ENCODE measurements at regions not wholly inside any gene's neighbourhood (a gene's known extent, or its start where the extent isn't known, plus 50 kb on each side); places are given as distances from the start of the nearest gene placed in this dataset.

DNA sequence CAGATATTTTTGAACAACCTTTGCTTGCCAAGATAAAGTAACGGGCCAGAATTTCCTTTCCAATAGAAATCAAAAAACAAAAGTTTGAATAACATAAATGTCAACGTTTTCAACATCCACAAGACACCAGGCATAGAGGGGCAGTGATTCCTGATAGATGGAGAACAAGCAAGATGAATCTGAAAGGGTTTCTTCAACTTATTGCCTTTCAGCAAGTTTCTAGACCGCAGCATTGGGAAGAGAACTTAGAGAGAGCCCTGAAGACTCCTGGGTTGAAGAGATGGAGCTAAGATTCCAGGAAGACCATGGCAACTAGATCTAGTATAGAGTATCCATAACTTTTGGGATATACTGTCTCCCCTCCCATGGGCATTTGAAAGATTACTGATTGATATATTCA is 751.4 kb upstream of the CTNND2 start:
- Histone ChIP-seq H3K27ac (ENCODE audit: low read depth, low read length) (no peak overlapping the region), H3K36me3 (ENCODE audit: insufficient read depth, low read length) (no peaks in the 10 kb centered on the region), H3K27me3 (ENCODE audit: insufficient read depth, low read length, poor library complexity, severe bottlenecking) (no peaks in the 10 kb centered on the region), H3K4me1 (ENCODE audit: insufficient read depth, low read length) (no peaks in the 10 kb centered on the region), H3K4me3 (ENCODE audit: low read length) (no peak overlapping the region), H3K9me3 (ENCODE audit: low read length) (no peaks in the 10 kb centered on the region)
- ChIA-PET POLR2A (no interaction called here), CTCF (no interaction called here)
- no peak overlapping the region for H3K27ac Mint-ChIP-seq
- no peaks in the 10 kb centered on the region for H3K27me3 Mint-ChIP-seq
- no peak for DNase-seq
- H3K4me3 Mint-ChIP-seq = no peak overlapping the region
- no peaks in the 10 kb centered on the region for H3K4me1 Mint-ChIP-seq
- peaks cover 0 to 1% (median 0%) of the 10 kb centered on the region in 3 donors for H3K36me3 Mint-ChIP-seq
- peaks cover 0 to 40% (median 6%) of the 10 kb centered on the region in 5 donors for H3K9me3 Mint-ChIP-seq

DNA sequence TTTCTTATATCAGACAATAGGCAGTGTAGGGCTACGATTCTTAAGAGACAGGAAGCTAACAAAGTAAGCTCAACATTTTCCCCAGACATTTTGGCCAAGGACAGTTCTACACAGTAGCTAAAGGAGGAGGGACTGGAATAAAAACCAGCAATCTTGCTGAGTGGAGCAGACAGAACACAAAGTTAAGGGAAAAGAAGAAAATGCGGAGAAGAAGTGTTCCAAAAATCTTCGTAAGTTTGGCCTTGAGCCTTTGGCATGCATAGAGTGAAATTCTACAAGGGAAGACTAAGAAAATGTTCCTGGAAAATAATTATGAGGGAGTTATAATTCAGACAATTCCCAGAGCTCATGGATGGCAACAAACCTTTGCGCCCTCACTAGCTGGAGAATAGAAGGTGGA is 748.0 kb upstream of the CTNND2 start:
- CTCF ChIA-PET = no interaction called here

DNA sequence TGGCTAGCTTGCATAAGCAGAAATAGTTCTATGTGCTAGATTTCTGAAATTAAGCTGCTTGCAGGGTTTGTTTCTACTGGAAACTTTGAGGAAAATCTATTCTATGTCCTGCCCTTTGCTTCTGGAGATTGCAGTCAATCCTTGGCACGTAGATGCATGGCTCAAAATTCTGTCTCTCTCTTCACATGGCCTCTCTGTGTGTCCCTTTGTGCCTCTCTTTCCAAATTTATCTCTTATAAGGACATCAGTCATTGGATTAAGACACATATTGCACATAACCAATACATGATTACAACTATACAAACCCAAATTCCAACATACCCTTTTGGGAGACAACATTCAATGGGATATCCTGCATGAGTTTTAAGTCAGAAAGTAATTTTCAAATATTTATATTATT is 744.3 kb upstream of the CTNND2 start:
- CTCF ChIA-PET = no interaction called here
- H3K4me1 Mint-ChIP-seq = no peaks in the 10 kb centered on the region
- H3K27ac Mint-ChIP-seq = no peak overlapping the region
- H3K4me1 ChIP-seq (ENCODE audit: insufficient read depth, low read length) = no peaks in the 10 kb centered on the region
- no peaks in the 10 kb centered on the region for H3K36me3 Mint-ChIP-seq
- H3K27ac ChIP-seq (ENCODE audit: low read depth, low read length) = no peak overlapping the region
- no peak for DNase-seq
- peaks cover 2 to 24% (median 7%) of the 10 kb centered on the region in 5 donors for H3K9me3 Mint-ChIP-seq
- H3K27me3 Mint-ChIP-seq = no peaks in the 10 kb centered on the region
- no peak overlapping the region for H3K4me3 Mint-ChIP-seq
- no peaks in the 10 kb centered on the region for H3K36me3 ChIP-seq (ENCODE audit: insufficient read depth, low read length)
- no peaks in the 10 kb centered on the region for H3K9me3 ChIP-seq (ENCODE audit: low read length)
- POLR2A ChIA-PET = no interaction called here
- H3K4me3 ChIP-seq (ENCODE audit: low read length) = no peak overlapping the region
- no peaks in the 10 kb centered on the region for H3K27me3 ChIP-seq (ENCODE audit: insufficient read depth, low read length, poor library complexity, severe bottlenecking)

More for the DNA sequence above, 748.0 kb upstream of the CTNND2 start:
- Histone ChIP-seq H3K4me3 (ENCODE audit: low read length) (no peak overlapping the region), H3K9me3 (ENCODE audit: low read length) (no peaks in the 10 kb centered on the region), H3K4me1 (ENCODE audit: insufficient read depth, low read length) (no peaks in the 10 kb centered on the region), H3K36me3 (ENCODE audit: insufficient read depth, low read length) (no peaks in the 10 kb centered on the region), H3K27ac (ENCODE audit: low read depth, low read length) (no peak overlapping the region), H3K27me3 (ENCODE audit: insufficient read depth, low read length, poor library complexity, severe bottlenecking) (no peaks in the 10 kb centered on the region)
- H3K4me3 Mint-ChIP-seq = no peak overlapping the region
- peaks cover 0 to 30% (median 4%) of the 10 kb centered on the region in 5 donors for H3K9me3 Mint-ChIP-seq
- no peak for DNase-seq
- peaks cover 0 to 1% (median 0%) of the 10 kb centered on the region in 3 donors for H3K36me3 Mint-ChIP-seq
- no peak overlapping the region for H3K27ac Mint-ChIP-seq
- no peaks in the 10 kb centered on the region for H3K27me3 Mint-ChIP-seq
- POLR2A ChIA-PET = no interaction called here
- H3K4me1 Mint-ChIP-seq = no peaks in the 10 kb centered on the region

DNA sequence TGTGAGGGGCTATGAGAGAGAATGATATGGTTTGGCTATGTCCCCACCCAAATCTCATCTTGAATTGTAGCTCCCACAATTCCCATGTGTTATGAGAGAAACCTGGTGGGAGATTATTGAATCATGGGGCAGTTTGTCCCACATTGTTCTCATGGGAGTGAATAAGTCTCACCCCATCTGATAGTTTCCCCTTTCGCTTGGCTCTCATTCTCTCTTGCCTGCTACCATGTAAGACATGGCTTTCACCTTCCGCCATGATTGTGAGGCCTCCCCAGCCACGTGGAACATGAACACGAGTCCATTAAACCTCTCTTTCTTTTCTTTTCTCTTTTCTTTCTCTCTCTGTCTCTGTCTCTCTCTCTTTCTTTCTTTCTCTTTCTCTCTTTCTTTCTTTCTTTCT is 743.4 kb upstream of the CTNND2 start:
- Histone ChIP-seq H3K27me3 (ENCODE audit: insufficient read depth, low read length, poor library complexity, severe bottlenecking) (no peaks in the 10 kb centered on the region), H3K4me3 (ENCODE audit: low read length) (no peak overlapping the region), H3K27ac (ENCODE audit: low read depth, low read length) (no peak overlapping the region), H3K4me1 (ENCODE audit: insufficient read depth, low read length) (no peaks in the 10 kb centered on the region), H3K36me3 (ENCODE audit: insufficient read depth, low read length) (no peaks in the 10 kb centered on the region), H3K9me3 (ENCODE audit: low read length) (no peaks in the 10 kb centered on the region)
- no peaks in the 10 kb centered on the region for H3K4me1 Mint-ChIP-seq
- H3K9me3 Mint-ChIP-seq = peaks cover 2 to 21% (median 7%) of the 10 kb centered on the region in 5 donors
- ChIA-PET CTCF (no interaction called here), POLR2A (no interaction called here)
- H3K36me3 Mint-ChIP-seq = no peaks in the 10 kb centered on the region
- H3K27me3 Mint-ChIP-seq = no peaks in the 10 kb centered on the region
- H3K27ac Mint-ChIP-seq = peak overlapping the region in 1 of 8 donors; percentile 21
- DNase-seq = no peak
- H3K4me3 Mint-ChIP-seq = no peak overlapping the region

DNA sequence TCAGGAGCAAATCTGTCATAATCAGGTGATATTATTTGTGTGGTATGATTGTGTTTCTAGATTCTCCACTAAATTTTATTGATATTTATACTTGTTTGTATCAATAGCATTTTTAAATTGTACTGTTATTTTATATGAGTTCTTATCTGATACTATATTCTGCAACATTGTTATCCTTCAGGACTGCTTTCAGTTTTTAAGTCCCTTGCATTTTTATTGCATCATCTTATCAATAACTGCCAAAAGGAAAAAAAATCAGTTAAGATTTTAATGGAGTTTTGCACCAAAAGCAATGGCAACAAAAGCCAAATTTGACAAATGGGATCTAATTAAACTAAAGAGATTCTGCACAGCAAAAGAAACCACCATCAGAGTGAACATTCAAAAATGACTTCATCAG is 741.3 kb upstream of the CTNND2 start:
- Histone ChIP-seq H3K4me1 (ENCODE audit: insufficient read depth, low read length) (no peaks in the 10 kb centered on the region), H3K9me3 (ENCODE audit: low read length) (no peaks in the 10 kb centered on the region), H3K27ac (ENCODE audit: low read depth, low read length) (no peak overlapping the region), H3K27me3 (ENCODE audit: insufficient read depth, low read length, poor library complexity, severe bottlenecking) (no peaks in the 10 kb centered on the region), H3K36me3 (ENCODE audit: insufficient read depth, low read length) (no peaks in the 10 kb centered on the region), H3K4me3 (ENCODE audit: low read length) (no peak overlapping the region)
- POLR2A ChIA-PET = no interaction called here
- CTCF ChIA-PET = no interaction called here
- no peak overlapping the region for H3K4me3 Mint-ChIP-seq
- H3K27me3 Mint-ChIP-seq = no peaks in the 10 kb centered on the region
- H3K36me3 Mint-ChIP-seq = no peaks in the 10 kb centered on the region
- no peak overlapping the region for H3K27ac Mint-ChIP-seq
- no peak for DNase-seq
- no peaks in the 10 kb centered on the region for H3K4me1 Mint-ChIP-seq
- peaks cover 2 to 16% (median 7%) of the 10 kb centered on the region in 5 donors for H3K9me3 Mint-ChIP-seq

DNA sequence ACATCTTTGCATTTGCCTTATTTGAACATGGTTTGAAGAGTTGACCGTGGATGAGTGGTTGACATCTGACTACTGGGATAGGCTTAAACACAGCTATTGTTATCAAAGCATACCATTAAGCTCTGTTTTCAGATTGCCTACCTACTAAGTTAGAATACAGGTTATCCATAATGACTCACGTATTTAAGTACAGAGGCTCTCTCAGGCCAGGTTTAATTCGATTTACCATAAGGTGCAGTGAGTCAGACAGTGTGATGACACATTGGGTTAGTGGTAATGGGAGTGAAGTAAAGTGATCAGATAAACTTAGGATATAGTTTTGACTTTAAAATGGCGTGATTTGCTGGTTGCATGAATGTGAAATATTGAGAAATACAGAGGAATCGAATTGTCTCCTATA is 732.0 kb upstream of the CTNND2 start:
- H3K36me3 Mint-ChIP-seq = no peaks in the 10 kb centered on the region
- Histone ChIP-seq H3K27me3 (ENCODE audit: insufficient read depth, low read length, poor library complexity, severe bottlenecking) (no peaks in the 10 kb centered on the region), H3K4me1 (ENCODE audit: insufficient read depth, low read length) (no peaks in the 10 kb centered on the region), H3K4me3 (ENCODE audit: low read length) (no peak overlapping the region), H3K9me3 (ENCODE audit: low read length) (no peaks in the 10 kb centered on the region), H3K27ac (ENCODE audit: low read depth, low read length) (no peak overlapping the region), H3K36me3 (ENCODE audit: insufficient read depth, low read length) (no peaks in the 10 kb centered on the region)
- ChIA-PET CTCF (no interaction called here), POLR2A (no interaction called here)
- peaks cover 2 to 30% (median 3%) of the 10 kb centered on the region in 5 donors for H3K9me3 Mint-ChIP-seq
- H3K4me1 Mint-ChIP-seq = no peaks in the 10 kb centered on the region
- no peak overlapping the region for H3K4me3 Mint-ChIP-seq
- no peak overlapping the region for H3K27ac Mint-ChIP-seq
- no peak for DNase-seq
- H3K27me3 Mint-ChIP-seq = no peaks in the 10 kb centered on the region

DNA sequence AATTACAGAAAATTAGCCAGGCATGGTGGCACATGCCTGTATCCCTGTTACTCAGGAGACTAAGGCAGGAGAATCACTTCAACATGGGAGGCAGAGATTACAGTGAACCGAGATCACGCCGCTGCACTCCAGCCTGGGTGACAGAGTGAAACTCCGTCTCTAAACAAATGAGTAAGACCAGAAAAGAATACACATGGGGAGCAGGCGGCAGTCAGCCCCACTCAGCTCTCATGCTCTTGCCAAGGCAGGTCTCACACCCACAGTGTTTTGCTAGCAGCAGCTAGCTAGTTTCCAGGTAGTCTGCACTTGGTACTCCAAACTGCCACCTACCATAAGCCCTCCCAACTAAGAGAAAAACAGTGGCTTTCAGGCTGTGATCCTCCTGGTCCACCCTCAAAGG is 722.3 kb upstream of the CTNND2 start:
- Mint-ChIP-seq H3K9me3 (peaks cover 9 to 26% (median 13%) of the 10 kb centered on the region in 5 donors), H3K4me1 (no peaks in the 10 kb centered on the region), H3K27ac (no peak overlapping the region), H3K4me3 (no peak overlapping the region), H3K27me3 (no peaks in the 10 kb centered on the region), H3K36me3 (no peaks in the 10 kb centered on the region)
- Histone ChIP-seq H3K27me3 (ENCODE audit: insufficient read depth, low read length, poor library complexity, severe bottlenecking) (no peaks in the 10 kb centered on the region), H3K36me3 (ENCODE audit: insufficient read depth, low read length) (no peaks in the 10 kb centered on the region), H3K9me3 (ENCODE audit: low read length) (no peaks in the 10 kb centered on the region), H3K27ac (ENCODE audit: low read depth, low read length) (no peak overlapping the region), H3K4me3 (ENCODE audit: low read length) (no peak overlapping the region), H3K4me1 (ENCODE audit: insufficient read depth, low read length) (no peaks in the 10 kb centered on the region)
- POLR2A ChIA-PET = no interaction called here
- no peak for DNase-seq
- CTCF ChIA-PET = no interaction called here

DNA sequence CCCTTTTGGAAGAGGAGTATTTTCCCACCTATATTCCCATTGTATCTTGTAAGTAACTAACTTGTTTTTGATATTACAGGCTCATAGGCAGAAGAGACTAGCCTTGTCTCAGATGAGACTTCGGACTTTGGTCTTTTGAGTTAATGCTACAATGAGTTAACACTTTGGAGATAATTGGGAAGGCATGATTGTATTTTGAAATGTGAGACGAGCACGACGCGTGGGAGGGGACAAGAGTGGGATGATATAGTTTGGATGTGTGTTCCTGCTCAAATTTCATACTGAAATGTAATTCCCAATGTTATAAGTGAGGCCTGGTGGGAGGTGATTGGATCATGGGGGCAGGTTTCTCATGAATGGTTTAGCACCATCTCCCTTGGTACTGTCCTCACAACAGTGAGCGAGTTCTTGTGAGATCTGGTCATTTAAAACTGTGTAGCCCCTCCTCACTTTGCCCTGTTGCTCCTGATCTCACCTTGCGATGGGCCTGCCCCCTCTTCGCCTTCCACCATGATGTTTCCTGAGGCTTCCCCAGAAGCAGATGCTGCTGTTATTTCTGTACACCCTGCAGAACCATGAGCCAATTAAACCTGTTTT is 721.5 kb upstream of the CTNND2 start:
- no peaks in the 10 kb centered on the region for H3K36me3 ChIP-seq (ENCODE audit: insufficient read depth, low read length)
- no peaks in the 10 kb centered on the region for H3K4me1 ChIP-seq (ENCODE audit: insufficient read depth, low read length)
- no peak overlapping the region for H3K27ac ChIP-seq (ENCODE audit: low read depth, low read length)
- no peak overlapping the region for H3K4me3 ChIP-seq (ENCODE audit: low read length)
- Mint-ChIP-seq H3K4me3 (no peak overlapping the region), H3K4me1 (no peaks in the 10 kb centered on the region), H3K27me3 (no peaks in the 10 kb centered on the region), H3K36me3 (no peaks in the 10 kb centered on the region), H3K27ac (no peak overlapping the region), H3K9me3 (peaks cover 13 to 30% (median 17%) of the 10 kb centered on the region in 5 donors)
- H3K27me3 ChIP-seq (ENCODE audit: insufficient read depth, low read length, poor library complexity, severe bottlenecking) = no peaks in the 10 kb centered on the region
- ChIA-PET CTCF (no interaction called here), POLR2A (no interaction called here)
- no peak for DNase-seq
- no peaks in the 10 kb centered on the region for H3K9me3 ChIP-seq (ENCODE audit: low read length)
